ENCODE measurements at regions not wholly inside any gene's neighbourhood (a gene's known extent, or its start where the extent isn't known, plus 50 kb on each side); places are given as distances from the start of the nearest gene placed in this dataset.
"Not testable (repeated sequence)": the region's sequence is repeated elsewhere in the genome, so short reads cannot be mapped to it uniquely, and the experiment has no call there.

DNA sequence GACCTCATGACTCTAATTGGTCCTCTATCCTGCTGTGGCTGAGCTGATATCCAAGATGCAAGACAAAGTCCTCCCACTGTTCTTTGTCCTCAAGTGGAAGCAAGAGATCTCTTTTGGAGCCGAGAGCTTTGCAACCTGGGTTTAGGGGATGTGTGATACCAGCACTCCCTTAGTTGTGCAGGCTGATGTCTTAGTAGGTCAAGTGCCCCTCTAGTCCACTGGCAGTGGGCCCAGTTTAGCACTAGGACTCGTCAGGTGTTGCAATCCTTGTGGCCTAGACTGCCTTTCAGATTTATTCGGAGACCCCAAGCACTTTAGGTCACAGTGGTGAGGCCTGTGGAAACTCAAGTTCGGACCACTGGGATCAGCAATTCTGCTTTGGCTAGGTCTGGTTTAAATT is 64.0 kb downstream of the GPRASP3 start:
- DNase-seq (ENCODE audit: low read depth), result no peak

GRCh38 chrX:102787283-102787682 is 66.7 kb downstream of the GPRASP3 start:
- DNase-seq (ENCODE audit: low read depth), result no peak

DNA sequence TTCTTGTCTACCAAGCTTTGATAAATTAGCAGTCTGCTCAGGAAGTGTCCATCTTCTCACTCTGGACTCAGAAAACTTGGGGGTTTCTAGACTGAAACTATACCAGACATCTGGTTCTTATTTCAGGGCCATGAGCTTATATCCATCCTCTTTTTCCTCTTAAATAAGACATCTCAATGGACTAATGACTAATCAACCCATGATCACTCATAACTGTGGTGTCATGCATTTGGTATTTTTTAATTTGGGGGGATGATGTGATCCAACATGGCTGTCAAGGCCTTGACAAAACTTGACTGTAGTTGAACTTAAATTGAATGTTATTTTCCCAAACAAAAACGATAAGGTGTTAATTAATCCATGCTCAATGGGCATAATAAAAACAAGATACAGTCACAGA is 87.8 kb downstream of the GPRASP3 start:
- no peak for DNase-seq (ENCODE audit: low read depth)

DNA sequence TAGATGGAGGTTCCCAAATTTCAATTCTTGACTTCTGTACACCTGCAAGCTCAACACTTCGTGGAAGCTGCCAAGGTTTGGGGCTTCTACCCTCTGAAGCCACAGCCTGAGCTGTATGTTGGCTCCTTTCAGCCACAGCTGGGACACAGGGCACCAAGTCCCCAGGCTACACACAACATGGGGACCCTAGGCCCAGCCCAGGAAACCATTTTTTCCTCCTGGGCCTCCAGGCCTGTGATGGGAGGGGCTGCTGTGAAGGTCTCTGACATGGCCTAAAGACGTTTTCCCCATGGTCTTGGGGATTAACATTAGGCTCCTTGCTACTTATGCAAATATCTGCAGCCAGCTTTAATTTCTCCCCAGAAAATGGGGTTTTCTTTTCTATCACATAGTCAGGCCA is 97.7 kb downstream of the GPRASP3 start:
- not testable (repeated sequence) for DNase-seq (ENCODE audit: low read depth)

GRCh38 chrX:102832661-102833060 is 104.4 kb upstream of the RAB40AL start:
- peak; percentile 58 for DNase-seq (ENCODE audit: low read depth)

- DNase-seq (ENCODE audit: low read depth), result no peak
Observed at GRCh38 chrX:102833136-102833535, 103.9 kb upstream of the RAB40AL start.

- peak; percentile 12 for DNase-seq (ENCODE audit: low read depth)
Observed at GRCh38 chrX:102835504-102836146, 101.4 kb upstream of the RAB40AL start.

DNA sequence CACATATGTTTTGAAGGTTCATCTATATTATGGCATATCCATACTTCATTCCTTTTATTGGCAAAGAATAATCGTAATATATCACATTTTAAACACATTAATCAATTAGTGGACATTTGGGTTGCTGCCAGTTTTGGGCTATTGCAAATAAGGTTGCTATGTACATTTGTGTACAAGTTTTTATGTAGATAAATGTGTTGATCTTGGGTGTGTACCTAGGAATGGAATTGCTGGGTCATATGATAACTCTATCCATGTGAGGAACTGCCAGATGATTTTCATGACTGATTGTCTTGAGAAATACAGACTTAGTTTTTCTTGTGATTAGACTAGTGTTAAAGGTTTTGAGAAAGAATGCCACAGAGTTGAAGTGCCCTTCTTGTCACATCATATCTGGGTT is 99.2 kb upstream of the RAB40AL start:
- DNase-seq (ENCODE audit: low read depth), result no peak

GRCh38 chrX:102840871-102841705 is 96.0 kb upstream of the RAB40AL start:
- no peak for DNase-seq (ENCODE audit: low read depth)

- no peak for DNase-seq (ENCODE audit: low read depth)
Observed at GRCh38 chrX:102841706-102842003, 95.4 kb upstream of the RAB40AL start.

DNA sequence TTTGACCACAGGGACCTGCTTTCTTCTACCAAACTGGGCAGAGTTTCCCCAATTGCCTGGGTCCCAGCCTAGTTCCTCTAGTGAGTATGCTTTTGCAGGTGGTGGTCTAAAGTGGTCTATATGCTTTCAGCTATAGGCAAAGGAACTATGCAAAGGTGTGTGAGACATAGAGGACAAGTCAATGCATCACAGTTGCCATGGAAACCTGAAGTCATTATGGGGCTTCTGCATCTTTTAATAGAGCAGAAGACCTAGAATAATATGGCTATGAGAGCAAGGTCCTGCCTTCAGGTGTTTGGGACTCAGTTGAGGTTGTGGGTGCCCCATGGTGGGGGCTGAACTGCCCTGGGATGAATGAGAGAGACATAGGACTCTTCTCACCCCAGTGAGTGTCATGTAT is 92.1 kb upstream of the RAB40AL start:
- no peak for DNase-seq (ENCODE audit: low read depth)

DNA sequence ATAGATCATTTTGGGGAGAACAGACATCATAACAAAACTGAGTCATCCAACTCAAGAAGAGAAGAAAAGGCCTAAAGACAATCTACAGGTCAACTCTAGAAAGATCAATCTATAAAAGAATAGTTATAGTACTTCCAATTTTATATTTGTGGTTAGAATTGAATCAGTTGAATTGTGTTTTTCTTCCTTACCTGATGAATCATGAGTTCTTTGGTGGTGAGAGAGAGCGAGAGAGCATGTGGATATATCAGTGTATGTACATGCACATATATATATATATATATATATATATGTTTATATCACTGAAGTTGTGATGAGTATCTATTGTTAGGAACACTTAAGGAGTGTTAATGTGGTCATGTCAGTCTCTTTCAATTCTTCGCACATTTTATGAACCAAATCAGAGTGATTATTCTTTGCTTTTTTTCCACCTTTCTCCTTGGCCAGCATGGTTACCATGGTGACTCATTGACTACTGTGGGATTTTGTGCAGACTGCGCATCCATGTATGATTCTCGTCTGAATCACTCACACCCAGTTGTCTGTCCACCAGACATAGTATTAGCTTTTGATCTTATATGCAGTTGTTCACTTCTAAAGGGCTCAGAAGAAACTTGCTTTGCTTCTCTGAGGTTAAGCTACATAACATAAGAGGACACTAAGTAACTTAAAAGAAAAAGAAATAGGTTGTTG is 90.4 kb upstream of the RAB40AL start:
- DNase-seq (ENCODE audit: low read depth), result no peak

GRCh38 chrX:102847362-102847761 is 89.7 kb upstream of the RAB40AL start:
- no peak for DNase-seq (ENCODE audit: low read depth)

GRCh38 chrX:102849396-102849795 is 87.7 kb upstream of the RAB40AL start:
- no peak for DNase-seq (ENCODE audit: low read depth)

DNA sequence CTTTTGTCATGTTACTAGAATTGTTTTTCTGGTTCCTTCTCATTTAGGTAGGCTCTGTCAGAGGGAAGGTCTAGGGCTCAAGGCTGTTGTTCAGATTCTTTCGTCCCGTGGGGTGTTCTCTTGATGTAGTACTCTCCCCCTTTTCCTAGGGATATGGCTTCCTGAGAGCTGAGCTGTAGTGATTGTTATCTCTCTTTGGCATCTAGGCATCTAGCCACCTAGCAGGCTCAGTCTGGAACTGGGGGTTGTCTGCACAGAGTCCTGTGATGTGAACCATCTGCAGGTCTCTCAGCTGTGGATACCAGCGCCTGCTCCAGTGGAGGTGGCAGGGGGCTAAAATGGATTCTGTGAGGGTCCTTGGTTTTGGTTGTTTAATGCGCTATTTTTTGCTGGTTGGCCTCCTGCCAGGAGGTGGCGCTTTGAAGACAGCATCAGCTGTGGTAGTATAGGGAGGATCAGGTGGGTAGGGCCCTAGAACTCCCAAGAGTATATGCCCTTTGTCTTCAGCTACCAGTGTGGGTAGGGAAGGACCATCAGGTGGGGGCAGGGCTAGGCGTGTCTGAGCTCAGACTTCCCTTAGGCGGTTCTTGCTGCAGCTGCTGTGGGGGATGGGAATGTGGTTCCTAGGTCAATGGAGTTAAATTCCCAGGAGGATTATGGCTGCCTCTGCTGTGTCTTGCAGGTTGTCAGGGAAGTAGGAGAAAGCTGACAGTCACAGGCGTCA is 78.1 kb upstream of the RAB40AL start:
- DNase-seq (ENCODE audit: low read depth), result not testable (repeated sequence)

DNA sequence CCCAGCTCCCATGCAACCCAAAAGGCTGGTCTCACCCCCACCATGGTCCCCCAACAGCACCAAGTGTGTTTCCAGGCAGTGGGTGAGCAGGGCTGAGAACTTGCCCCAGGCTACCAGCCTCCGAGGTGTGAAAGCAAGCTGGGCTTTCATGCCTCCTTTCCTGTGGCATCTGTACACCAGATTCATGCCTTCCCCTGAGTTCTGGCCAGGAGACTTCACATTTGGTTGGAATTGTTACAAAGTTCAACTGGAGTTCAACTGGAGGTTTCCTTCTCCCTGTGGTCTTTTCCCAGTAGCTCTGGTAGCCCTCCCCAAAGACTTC is 77.6 kb upstream of the RAB40AL start:
- no peak for DNase-seq (ENCODE audit: low read depth)

DNA sequence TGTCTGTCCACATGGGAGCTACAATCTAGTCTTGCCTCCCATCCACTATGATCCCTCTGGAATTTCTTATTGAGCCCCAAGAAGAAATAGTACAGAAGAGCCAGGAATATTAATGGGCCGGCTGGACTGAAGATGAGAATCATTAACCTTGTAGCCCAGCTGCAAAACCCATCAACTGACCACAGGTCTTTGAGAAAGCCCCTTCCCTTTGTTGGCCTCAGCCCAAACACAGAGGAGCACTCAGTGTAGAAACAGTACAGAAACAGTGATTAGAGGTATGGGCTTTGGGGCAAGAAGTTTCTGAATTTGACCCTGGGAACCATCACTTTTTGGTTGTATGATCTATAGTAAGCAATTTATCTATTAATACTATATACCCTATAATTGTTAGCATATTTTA is 76.8 kb upstream of the RAB40AL start:
- no peak for DNase-seq (ENCODE audit: low read depth)

GRCh38 chrX:102863735-102864134 is 73.3 kb upstream of the RAB40AL start:
- DNase-seq (ENCODE audit: low read depth), result peak; percentile 63

DNA sequence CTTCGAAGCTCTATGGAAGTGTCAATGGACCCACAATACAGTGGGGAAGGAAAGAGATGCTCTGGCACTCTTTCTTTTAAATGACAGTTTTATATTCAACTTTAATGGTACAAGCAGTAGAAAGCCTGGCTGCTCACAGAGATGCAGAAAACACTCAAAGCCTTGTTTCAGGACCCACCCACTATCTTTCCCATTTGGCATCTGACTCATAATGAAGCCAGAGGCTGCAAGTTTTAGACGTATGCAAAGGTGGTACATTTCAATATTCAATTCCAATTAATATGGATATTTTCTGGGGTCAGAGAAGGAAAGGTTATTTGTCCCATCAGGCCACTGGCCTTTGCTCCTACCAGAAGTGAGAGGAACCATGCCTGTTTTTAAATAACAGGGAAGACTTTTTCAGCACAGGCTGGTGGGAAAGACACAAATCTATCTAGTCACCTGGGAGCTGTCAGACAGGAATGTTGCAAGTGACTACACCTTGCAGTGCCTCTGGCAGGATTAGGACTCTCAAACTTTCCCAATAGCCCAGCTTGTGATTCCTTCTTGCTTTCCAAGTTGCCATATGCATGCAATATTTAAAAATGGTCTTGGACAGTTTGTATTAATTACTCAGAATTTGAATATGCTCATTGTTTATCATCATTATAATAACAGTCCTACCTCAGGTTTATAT is 70.0 kb upstream of the RAB40AL start:
- no peak for DNase-seq (ENCODE audit: low read depth)

GRCh38 chrX:102883491-102883890 is 53.6 kb upstream of the RAB40AL start:
- DNase-seq (ENCODE audit: low read depth), result no peak

Measured in fibroblast of gingiva (primary cell).